ENCODE measurements at regions not wholly inside any gene's neighbourhood (a gene's known extent, or its start where the extent isn't known, plus 50 kb on each side); places are given as distances from the start of the nearest gene placed in this dataset.

- TF ChIP-seq EZH2 (IDR thresholded peaks at IDR 0.05; ENCODE audit: borderline replicate concordance, insufficient read depth, low read depth, low read length, poor library complexity, severe bottlenecking) (no peak), CTCF (IDR thresholded peaks at IDR 0.05) (no peak)
- H2AFZ ChIP-seq (ENCODE audit: insufficient read depth, low read depth, low read length, poor library complexity, severe bottlenecking), result no peak overlapping the region
- CTCF ChIA-PET, result no interaction called here
- 92% methylated on average over 6 of the region's 7 CpGs for WGBS (ENCODE audit: insufficient coverage)
- POLR2A ChIA-PET, result no interaction called here
- no peaks in the 10 kb centered on the region for H3K27me3 ChIP-seq (replicated peaks in 1 of 4; ENCODE audit: control extremely low read depth in 1 of 4, control insufficient read depth in 3 of 4, insufficient read depth in 4 of 4, low read length in 3 of 4)
- no peaks in the 10 kb centered on the region for H3K9me3 ChIP-seq (ENCODE audit: control extremely low read depth in 1 of 3, control insufficient read depth in 2 of 3, insufficient read depth in 1 of 3, low read length in 2 of 3)
- Mint-ChIP-seq H3K27me3 (peaks cover 5% of the 10 kb centered on the region), H3K9me3 (ENCODE audit: insufficient read depth) (peaks cover 2% of the 10 kb centered on the region), H3K4me3 (no peak overlapping the region), H3K4me1 (no peaks in the 10 kb centered on the region), H3K27ac (no peak overlapping the region)
- H3K27ac ChIP-seq (ENCODE audit: low read length in 2 of 2), result no peak overlapping the region
- intact Hi-C loops (cut with micrococcal nuclease), result no loop called here
- H3K36me3 ChIP-seq (replicated peaks in 1 of 2; ENCODE audit: control extremely low read depth in 1 of 2, control insufficient read depth in 1 of 2, extremely low read depth in 1 of 2, insufficient read depth in 2 of 2, low read length in 1 of 2), result no peaks in the 10 kb centered on the region
- no peaks in the 10 kb centered on the region for H3K79me2 ChIP-seq (ENCODE audit: control insufficient read depth, insufficient read depth, low read length)
- H3K4me2 ChIP-seq (replicated peaks; ENCODE audit: low read depth, low read length, poor library complexity, severe bottlenecking), result no peak overlapping the region
- H3K4me3 ChIP-seq (ENCODE audit: control extremely low read depth in 1 of 5, extremely low read depth in 1 of 5, insufficient read depth in 1 of 5, low read depth in 2 of 5, low read length in 4 of 5), result no peak overlapping the region
- H3K9ac ChIP-seq (ENCODE audit: low read length), result no peak overlapping the region
- no peaks in the 10 kb centered on the region for H3K4me1 ChIP-seq (ENCODE audit: control insufficient read depth in 2 of 2, insufficient read depth in 2 of 2, low read length in 2 of 2)
- H4K20me1 ChIP-seq (ENCODE audit: control insufficient read depth, insufficient read depth, low read length, poor library complexity, severe bottlenecking), result no peaks in the 10 kb centered on the region
- ATAC-seq (ENCODE audit: low read depth), result no peak
- no peak for DNase-seq
These were observed 99.8 kb upstream of the GJB6 start for GRCh38 chr13:20331949-20332348.

- no peaks in the 10 kb centered on the region for H4K20me1 ChIP-seq (ENCODE audit: control insufficient read depth, insufficient read depth, low read length, poor library complexity, severe bottlenecking)
- CTCF ChIA-PET, result no interaction called here
- H3K4me2 ChIP-seq (replicated peaks; ENCODE audit: low read depth, low read length, poor library complexity, severe bottlenecking), result no peak overlapping the region
- no peaks in the 10 kb centered on the region for H3K27me3 ChIP-seq (replicated peaks in 1 of 4; ENCODE audit: control extremely low read depth in 1 of 4, control insufficient read depth in 3 of 4, insufficient read depth in 4 of 4, low read length in 3 of 4)
- Mint-ChIP-seq H3K27ac (no peak overlapping the region), H3K4me1 (no peaks in the 10 kb centered on the region), H3K9me3 (ENCODE audit: insufficient read depth) (peaks cover 2% of the 10 kb centered on the region), H3K4me3 (no peak overlapping the region), H3K27me3 (peaks cover 5% of the 10 kb centered on the region)
- no peak overlapping the region for H3K4me3 ChIP-seq (ENCODE audit: control extremely low read depth in 1 of 5, extremely low read depth in 1 of 5, insufficient read depth in 1 of 5, low read depth in 2 of 5, low read length in 4 of 5)
- ATAC-seq (ENCODE audit: low read depth) (no peak), DNase-seq (no peak)
- H3K9ac ChIP-seq (ENCODE audit: low read length), result no peak overlapping the region
- no CpG with 5 or more reads among the region's 2 CpGs for WGBS (ENCODE audit: insufficient coverage)
- H3K27ac ChIP-seq (ENCODE audit: low read length in 2 of 2), result no peak overlapping the region
- no peaks in the 10 kb centered on the region for H3K36me3 ChIP-seq (replicated peaks in 1 of 2; ENCODE audit: control extremely low read depth in 1 of 2, control insufficient read depth in 1 of 2, extremely low read depth in 1 of 2, insufficient read depth in 2 of 2, low read length in 1 of 2)
- no peaks in the 10 kb centered on the region for H3K79me2 ChIP-seq (ENCODE audit: control insufficient read depth, insufficient read depth, low read length)
- POLR2A ChIA-PET, result no interaction called here
- peaks cover 0 to 5% (median 0%) of the 10 kb centered on the region in 3 donors for H3K9me3 ChIP-seq (ENCODE audit: control extremely low read depth in 1 of 3, control insufficient read depth in 2 of 3, insufficient read depth in 1 of 3, low read length in 2 of 3)
- H3K4me1 ChIP-seq (ENCODE audit: control insufficient read depth in 2 of 2, insufficient read depth in 2 of 2, low read length in 2 of 2), result no peaks in the 10 kb centered on the region
- H2AFZ ChIP-seq (ENCODE audit: insufficient read depth, low read depth, low read length, poor library complexity, severe bottlenecking), result no peak overlapping the region
- intact Hi-C loops (cut with micrococcal nuclease), result no loop called here
- TF ChIP-seq EZH2 (IDR thresholded peaks at IDR 0.05; ENCODE audit: borderline replicate concordance, insufficient read depth, low read depth, low read length, poor library complexity, severe bottlenecking), result no peak
- no peak for TF ChIP-seq CTCF (IDR thresholded peaks at IDR 0.05)
These were observed 99.3 kb upstream of the GJB6 start for GRCh38 chr13:20331419-20331818.
